ENCODE measurements at regions not wholly inside any gene's neighbourhood (a gene's known extent, or its start where the extent isn't known, plus 50 kb on each side); places are given as distances from the start of the nearest gene placed in this dataset.

DNA sequence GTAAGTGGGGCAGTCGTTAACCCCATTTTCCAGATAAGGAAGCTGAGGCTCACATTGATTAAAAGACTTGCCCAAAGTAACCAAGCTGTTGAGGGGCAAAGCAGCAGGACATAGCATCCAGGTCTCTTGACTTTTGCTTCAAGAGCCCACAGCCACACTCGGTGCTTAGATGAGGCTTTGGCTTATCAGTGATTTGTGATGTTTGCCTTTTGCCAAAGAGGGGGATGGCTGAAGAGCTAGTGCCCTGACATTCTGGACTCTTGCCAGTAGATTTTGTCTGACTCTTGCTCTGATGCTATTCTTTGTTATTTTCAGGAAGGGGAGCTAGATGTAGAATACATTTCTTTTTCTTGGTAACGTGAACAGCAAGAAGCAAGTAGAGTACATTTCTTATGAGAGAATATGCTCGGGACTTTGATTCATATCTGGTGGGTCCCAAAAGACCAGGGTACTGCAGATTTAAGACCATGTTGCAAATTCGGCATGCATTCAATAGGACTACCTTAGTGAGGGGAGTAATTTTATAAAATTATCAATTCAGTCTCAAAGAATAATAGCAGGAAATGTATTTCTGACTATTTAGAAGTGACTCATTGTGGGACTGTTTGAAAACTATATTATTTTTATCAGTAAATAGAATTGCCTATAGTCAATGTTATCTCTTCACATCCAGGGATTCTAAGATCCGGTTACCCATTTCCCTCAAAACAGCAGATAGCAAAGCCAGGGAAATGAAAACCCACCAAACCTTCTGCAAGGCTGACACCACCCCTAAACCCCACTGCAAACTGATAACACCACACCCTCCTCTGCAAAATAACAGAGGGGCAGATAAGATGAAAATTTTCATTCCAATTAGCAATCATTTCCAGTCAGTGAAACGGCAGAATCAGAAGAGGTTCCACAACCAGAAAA lies 180.0 kb upstream of the BMPER start:
- no peak for DNase-seq

DNA sequence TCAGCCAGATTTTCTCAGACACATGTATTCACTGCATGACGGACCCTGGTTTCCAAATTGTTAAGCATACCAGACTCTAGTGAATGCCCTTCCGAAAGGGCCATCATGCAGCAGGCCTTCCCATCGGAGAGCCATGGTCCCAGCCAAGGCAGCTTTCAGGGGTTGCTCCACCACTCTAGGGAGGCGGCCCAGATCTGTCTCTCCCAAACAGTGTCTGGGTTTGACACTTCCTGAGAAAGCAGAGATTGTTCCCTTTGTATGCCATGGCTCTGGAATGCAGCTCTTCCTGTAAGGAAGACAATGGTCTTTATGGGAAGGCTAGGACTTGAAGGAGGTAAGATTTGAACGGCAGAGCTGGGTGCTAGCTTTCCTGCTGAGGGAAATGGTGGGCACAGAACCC lies 178.8 kb upstream of the BMPER start:
- no peak for DNase-seq

DNA sequence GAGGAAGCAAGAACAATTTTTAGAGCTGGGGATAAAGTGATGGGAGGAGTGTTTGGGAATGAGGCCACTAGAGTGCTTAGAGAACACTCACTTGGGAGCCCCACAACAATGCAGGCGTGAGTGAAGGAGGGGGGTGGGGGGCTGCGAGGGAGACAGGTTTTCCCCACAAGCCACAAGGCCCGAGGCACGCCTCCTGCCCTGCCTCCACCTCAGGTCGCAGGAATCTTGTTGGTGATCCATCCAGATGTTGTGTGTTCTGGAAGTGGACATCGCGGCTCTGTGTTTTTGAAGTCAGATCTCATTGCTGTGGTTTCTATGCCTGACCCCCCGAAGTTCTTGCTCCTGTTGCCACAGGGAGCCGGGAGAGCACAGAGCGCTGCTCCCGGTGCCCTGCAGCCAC lies 178.0 kb upstream of the BMPER start:
- DNase-seq, result no peak

DNA sequence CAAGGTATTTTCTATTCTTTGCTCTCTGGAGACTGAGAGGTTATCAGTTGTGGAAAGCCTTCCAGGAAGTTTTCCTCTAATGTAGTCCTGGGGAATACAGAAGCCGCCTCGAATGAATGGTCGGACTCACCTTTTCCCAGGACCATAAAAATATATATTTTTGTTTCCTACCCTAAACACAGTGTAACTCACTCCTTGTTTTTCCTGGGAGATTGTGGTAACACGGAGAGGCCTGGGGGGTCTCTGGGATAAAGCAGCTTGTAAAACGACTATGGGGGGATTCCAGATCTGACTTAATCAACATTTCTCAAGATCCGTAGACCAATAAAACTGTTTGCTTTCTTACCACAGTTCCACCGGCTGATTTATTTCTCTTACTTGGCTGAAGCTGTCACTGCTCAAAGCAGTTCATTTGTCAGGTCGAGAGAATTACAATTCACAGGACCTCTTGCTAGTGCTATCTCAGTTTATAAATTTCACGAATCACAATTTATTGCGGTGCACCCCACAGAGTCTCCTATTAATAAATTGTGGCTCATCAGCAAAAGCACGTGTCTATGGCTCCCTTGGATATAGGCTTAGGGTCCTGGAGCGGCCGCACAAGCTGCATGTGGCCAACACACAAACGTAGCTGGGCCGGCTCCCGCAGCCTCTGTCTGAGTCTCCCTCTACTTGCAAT lies 176.3 kb upstream of the BMPER start:
- no peak for DNase-seq

DNA sequence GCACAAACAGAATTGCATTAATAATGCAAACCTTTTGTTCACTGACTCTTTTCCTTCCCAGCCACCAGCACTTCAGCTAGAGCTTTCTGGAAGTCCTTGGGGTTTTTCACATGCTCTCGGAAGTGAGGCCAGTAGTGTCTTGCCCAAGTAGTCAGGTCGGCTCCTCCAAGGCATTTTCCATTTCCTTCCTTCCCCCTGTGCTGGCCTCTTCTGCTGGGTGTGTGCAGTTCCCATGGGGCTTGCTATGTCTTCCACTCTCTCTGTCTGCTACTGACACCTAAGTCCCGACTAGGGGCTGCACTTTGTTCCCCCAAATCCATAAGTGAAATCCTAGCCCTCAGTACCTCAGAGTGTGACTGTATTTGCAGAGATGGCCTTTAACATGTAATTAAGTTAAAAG lies 175.6 kb upstream of the BMPER start:
- DNase-seq, result no peak

DNA sequence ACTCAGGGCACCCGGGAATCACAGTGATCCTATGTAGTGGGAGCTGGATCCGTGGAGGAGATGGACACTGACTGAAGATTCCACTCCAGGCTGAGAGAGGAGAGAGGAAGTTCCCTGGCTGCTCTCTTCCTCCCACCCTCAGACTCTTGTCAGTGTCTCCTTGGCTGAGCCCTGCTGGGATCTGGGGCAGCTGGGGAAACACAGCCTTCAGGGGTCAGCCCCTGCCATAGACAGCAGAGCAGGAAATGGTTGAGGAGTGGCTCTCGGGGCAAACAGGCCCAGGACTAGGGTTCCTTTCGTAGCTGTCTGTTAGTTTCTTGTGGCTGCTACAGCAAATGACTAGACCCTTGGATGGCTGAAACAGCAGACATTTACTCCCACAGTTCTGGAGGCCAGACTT lies 174.4 kb upstream of the BMPER start:
- DNase-seq, result no peak

DNA sequence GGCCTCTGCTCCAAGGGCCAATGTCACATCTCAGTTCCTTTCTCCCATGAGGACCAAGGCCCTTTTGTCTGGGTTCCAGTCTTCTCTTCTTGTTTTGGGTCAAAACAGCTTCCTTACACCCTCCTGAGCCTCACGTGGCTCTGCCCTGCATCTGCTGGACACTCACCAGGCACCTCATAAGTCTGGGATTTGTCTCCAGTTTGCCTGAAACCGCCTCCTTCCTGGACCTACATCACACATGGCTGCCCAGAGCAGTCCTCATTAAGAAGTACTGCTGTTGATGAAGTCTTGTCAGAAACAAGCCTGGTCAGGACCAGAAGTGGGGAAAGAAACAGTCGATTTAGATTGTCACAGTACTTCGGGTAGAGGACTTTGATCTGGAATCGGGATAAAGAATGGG lies 173.4 kb upstream of the BMPER start:
- no peak for DNase-seq

DNA sequence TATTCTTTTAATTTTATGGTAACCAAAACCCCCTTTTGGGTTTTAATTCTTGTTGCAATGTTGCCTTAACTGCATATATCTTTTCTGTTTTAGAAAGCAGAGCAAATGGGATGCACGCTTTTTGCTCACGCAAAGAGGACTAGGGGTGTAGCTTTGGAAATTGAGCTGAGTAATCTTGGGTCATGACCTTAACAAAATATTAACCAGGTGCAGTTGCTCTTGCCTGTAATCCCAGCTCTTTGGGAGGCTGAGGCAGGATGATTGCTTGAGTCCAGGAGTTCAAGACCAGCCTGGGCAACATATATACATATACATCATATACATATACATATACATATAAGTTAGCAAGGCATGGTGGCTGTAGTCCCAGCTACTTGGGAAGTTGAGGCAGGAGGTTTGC lies 172.9 kb upstream of the BMPER start:
- DNase-seq, result no peak

DNA sequence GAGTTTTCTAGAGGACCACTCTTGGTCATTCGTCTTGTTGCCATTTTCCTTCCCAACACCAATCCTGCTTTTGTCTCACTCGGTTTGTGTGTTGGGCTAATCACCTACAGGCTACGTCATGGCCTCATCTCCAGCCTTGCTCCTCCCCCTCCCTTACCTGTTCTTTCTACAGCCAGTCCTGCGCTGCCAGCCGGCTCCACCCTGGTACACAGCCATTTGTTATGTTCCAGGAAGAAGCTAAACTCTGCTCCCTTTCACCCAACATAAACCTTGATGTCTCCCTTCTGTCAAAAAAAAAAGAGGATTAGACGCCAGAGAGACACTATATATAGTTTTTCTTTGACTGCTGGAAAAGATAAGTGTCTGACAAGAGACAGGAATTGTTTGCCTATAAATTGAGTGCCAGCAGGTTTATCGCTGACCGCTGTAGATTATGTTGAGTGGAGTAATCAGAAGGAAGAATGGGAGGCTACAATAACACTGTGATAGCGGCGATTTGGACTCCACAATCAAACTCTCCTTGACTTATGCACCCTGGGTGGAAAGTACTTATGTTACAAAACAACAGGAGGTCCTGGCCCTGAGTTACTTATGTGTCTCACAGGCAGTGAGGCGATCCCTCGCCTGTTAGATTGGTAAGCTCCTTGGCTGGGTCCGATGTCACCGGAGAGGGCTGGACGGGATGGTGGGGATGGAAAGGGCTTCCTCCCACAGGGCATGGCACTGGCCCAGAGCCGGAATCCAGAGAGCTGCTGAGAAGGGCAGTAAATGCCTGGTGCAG lies 171.3 kb upstream of the BMPER start:
- DNase-seq, result no peak

DNA sequence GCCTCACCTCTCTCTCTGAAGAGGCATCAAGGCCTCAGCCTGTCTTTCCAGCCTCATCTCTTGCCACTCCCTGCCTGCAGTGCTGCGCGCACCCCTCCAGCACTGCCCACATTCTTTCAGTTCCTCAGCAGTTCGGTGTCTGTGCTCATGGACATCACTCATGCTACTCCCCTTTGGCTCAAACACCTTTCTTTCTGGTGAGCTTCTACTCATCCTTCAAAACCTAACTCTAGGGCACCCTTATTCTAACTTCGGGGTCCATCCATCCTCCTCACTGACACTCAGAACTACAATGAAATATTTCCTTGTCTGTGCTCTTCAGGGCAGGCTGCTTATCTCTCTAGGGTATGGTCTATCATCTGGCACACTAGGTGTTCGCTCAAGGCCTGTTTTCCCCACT lies 169.9 kb upstream of the BMPER start:
- DNase-seq, result no peak

DNA sequence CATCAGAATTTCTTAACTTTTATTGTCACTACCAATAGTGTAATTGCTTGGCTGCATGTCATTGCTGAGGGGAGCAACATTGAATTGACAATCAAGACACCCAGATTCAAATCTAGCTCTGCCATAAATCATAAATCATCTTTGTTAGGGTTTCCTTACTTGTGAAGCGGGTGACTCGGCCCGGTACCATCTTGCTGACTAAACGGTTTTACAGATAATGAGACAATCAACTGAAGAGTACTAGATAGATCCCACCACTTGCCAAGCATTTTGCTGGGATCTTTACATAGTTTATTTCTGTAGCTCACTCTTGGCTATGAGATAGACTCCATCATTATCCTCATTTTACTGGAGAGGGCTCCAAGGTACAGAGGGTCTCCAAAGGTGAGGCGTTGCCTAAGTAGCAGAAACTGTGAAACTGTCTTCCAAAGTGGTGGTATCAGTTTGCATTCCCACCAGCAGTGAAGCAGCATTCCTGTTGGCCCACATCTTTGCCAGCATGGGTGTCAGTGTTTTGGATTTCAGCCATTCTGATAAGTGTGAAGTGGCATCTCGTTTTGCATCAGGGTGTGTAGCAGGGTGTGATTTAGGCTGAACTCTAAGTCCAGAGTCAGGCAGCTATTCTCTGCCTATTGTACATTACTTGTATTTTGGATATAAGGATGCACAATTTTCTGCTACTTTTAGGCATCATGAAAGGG lies 168.7 kb upstream of the BMPER start:
- DNase-seq, result no peak

DNA sequence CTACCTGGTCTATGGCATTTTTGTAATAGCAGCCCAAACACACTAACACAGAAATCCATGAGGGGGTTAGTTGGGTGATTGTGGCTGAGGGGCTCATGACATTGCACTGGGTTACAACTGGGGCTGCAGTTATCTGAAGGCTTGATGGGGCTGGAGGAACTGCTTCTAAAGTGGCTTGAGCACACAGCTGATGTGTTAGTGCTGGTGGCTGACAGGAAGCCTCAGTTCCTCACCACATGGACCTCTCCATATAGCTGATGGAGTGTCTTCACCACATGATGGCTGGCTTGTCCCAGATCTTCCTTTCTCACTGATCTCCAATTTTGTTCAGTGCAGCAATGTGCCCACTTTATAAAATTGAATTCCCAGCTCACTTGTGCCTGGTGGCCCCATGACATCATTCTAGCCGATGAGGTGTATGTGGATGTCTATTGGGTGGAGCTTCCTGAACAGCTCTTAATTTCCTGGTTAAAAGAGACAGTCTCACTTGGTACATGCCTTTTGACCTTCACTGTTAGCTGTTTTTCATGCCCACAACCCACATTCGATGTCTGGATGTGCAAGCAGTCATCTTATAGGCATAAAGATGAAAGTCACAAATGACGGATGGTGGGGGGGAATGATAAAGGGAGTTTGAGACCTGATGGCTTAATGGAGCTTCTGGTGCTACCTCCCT lies 166.9 kb upstream of the BMPER start:
- DNase-seq, result no peak

DNA sequence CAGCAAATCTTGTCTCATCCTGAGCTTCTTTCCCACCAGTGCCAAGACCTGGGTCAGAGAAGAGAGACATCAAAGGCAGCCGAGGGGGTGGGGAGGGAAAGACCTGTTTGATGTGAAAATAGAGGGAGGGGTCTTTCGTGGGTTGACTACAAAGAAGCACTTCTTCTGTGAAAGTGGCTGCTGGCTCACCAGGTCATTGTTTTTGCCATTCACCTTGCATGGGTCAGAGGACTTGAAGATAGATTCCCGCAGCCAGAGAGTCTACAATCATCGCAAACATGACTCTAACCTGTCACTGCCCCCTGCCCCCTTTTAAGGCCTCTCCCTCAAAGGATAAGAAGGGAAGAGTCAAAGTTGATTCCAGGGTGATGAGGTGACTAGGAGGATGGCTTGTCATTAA lies 166.1 kb upstream of the BMPER start:
- DNase-seq, result no peak

DNA sequence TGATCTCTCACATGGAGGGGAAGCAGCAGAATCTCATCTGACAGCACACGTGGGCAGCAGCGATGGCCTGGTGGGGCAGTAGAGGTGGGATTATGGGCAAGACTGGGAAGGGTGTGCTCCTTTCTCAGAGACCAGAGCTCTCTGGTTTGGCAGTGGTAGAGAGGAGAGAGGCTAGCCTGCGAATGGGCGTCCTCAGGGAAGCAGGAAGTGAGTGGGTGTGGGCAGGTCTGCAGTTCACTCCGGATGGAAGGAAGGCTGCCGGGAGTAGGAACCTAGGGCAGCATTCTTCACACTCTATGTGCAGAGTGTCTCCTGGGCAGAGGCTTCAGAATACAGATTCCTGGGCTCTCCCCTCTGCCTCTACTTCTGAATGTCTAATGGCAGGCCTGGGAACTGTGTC lies 162.8 kb upstream of the BMPER start:
- DNase-seq, result no peak

DNA sequence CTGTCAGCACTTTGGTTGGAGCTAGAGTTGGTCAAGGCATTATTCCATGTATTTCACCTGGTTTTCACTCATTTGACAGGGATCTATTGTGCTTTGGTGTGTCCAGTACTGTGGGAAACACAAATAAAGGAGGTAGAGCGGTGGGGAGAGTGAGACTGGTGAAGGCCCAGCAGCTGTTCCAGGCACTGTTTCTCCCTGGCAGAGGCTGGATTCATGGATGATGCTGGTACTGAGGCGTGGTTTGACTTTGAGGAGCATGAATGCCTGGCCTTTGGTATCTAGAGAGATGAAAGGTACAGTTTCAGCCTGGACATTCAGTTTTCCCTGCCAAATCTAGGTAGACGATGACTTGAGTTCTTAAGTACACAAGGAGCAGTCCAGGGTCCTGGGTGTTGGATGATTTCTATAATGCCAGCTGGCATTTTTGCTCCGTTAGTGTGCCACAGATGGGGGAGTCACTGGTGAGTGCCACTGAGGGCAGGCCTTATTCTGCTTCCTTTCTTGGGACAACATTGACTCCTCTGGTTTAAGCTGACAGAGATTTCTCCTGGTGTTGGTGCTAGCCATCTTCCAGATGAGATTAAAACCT lies 162.2 kb upstream of the BMPER start:
- no peak for DNase-seq

DNA sequence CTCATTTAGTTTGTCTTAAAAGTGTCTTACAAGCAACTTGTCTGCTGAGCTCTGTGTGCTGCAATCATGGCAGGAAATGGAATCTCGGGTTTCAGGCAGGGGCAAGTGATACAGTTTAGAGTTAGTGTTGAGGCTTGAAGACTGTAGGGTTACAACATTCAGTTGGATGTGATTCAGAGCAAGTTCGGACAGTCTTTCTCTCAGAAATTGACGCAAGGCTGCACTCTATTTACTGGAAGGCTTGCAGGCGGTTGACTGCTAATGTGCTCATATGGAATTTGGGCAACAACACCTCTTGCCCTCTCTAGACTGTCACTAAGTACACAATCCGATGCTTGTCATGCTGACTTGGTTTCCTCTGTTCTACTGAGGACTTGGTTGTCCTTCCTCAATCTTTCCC lies 161.7 kb upstream of the BMPER start:
- DNase-seq, result no peak

DNA sequence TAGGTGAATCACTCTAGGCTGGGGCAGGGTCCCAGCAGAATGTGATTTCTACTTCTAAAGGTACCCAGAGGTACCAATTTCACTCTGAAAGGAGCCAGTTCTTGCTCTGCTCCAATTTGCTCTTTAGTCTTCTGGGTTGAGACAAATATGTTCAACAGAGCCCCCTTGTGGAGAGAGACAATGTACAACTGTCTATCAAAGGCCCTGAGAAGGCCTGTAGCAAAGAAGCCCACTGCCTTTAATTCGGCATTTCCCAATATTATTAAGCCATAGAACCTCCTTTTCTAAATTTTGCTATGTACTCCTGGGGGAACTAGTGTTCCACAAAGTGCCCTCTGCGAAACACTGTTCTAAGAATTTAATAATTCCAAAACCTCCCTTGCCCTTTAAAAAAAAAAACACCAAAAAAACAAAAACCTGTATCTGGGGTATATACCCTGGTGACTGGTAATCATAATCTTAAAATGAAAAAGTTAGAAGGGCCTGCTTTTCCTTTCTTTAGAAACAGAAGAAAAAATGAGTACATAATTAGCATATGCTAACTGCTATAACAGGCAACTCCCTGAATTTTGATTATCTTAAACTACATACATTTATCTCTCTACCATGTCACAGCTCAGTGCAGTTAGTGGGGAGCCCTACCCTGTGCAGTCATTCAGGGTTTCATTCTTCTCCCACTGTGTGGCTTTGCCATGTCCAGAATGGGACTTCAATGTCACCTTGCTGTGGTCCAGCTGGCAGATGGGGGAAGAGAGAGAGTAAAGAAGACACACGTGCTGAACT lies 160.9 kb upstream of the BMPER start:
- DNase-seq, result no peak

DNA sequence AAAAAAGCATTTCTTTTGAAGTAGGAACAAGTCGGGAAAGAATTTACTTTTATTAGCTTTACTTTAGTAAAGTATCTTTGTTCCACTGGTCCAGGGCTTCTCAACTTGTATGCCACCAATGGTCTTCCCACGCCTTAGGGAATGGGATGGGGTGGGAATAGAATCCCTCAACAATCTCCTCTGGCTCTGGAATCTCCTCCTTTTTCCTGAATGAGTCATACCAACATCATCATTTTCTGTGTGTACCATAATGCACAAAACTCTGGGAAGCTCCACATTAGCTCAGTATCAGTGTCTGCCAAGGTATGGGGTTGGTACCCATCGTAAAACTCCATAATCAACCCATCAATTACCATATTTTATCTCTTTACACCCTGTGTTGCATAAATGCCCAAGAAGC lies 159.4 kb upstream of the BMPER start:
- DNase-seq, result no peak

DNA sequence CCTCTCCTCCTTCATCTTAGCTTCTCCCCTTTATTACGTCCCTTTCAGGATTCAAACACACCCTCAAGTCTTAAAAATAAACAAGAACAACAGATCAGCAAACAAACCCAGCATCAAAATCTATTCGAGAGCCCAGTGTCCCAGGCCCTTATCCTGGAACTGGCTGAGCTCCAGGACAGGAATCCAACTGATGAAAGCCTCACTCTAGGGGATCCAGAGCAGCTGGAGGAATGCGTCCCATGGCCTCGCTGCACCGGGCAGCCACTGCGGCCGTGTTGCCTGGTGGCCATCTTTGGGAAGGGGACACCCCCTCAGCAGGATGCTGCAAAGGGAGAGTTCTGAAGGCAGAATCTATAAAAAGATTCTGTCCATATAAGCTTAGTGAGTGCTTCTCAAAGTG lies 156.5 kb upstream of the BMPER start:
- DNase-seq, result no peak

DNA sequence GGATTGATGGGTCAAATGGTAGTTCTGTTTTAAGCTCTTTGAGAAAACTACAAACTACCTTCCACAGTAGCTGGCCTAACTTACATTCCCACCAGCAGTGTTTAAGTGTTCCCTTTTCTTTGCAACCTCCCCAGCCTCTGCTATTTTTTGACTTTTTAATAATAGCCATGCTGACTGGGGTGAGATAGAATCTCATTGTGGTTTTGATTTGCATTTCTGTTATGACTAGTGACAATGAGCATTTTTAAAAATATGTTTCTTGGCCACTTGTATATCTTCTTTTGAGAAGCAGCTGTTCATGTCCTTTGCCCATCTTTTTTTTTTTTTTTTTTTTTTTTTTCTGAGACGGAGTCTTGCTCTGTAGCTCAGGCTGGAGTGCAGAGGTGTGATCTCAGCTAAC lies 155.2 kb upstream of the BMPER start:
- no peak for DNase-seq
